ENCODE measurements at regions not wholly inside any gene's neighbourhood (a gene's known extent, or its start where the extent isn't known, plus 50 kb on each side); places are given as distances from the start of the nearest gene placed in this dataset.

DNA sequence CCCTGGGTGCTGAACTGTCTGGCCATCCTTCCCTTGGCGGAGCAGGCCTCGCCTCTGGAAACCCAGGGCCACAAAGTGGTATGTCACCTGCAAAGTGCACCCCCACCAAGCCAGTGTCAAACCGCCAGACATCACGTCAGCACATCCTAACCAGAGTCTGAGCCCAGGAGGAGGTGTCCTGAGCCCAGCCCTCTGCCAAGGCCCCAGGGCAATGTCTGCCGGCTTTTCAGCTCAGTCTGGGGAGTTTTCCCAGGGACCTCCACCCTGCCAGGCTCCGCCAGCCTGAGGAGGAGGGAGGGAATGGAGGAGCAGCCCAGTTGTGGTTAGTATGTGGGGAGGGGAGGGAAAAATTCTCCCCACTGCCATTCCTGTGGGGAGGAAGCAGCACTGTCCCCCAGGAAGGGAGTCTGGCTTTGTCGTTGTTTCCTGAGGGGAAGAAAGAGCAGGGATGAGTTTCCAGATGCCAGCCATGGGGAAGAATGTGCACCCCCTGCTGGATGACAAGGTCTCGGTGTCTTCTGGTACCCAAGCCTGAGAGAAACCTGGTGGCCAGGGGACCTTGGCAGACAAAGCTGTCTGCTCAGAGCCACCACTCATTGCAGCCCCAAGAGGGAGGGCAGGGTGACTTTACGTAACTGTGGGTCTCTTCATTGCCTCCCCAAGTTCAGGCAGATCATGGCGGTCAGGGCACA is 81.4 kb upstream of the CD82 start:
- H3K36me3 ChIP-seq: no peaks in the 10 kb centered on the region

DNA sequence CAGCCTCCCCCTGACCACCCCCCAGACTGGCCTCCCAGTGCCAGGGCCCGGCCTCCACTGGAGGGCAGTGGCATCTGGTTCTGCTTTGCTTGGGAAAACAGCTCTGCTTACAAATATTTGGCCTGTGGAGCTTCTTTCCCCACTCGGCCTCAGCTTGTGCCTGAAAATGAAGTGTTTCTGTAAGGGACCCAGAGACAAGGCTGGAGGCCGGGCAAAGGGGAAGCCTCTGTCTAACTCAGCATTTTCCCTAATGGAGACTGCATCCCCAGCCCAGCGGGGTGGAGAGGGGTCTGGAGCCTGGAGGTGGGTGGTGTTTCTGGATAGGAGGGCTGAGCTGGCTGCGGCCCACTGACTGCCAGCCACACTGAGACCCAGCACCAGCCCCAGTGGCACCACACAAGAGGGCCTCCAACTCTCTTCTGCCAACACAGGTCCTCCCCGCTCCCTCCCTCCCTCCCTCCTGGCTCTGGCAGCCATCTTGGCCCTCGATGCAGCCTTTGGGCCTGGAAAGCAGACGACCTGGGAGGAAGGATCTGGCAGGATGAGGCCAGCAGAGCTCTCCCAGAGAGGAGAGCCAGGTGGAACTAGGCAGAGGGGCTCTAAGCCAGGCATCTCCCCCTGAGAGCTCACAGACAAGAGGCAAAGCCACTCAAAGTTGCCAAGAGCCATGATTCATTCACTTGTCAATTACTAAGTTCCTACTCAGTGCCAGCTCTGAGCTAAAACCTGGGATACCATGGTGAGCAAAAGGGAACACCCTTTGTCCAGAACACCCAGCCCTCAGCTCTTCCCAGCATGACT is 77.1 kb upstream of the CD82 start:
- no peak for ATAC-seq
- no peak for DNase-seq
- Histone ChIP-seq H3K27ac (no peak overlapping the region), H3K27me3 (no peaks in the 10 kb centered on the region), H3K4me3 (no peak overlapping the region), H3K36me3 (no peaks in the 10 kb centered on the region), H3K4me1 (no peaks in the 10 kb centered on the region), H3K9me3 (no peaks in the 10 kb centered on the region)
- TF ChIP-seq, protein P1, sequence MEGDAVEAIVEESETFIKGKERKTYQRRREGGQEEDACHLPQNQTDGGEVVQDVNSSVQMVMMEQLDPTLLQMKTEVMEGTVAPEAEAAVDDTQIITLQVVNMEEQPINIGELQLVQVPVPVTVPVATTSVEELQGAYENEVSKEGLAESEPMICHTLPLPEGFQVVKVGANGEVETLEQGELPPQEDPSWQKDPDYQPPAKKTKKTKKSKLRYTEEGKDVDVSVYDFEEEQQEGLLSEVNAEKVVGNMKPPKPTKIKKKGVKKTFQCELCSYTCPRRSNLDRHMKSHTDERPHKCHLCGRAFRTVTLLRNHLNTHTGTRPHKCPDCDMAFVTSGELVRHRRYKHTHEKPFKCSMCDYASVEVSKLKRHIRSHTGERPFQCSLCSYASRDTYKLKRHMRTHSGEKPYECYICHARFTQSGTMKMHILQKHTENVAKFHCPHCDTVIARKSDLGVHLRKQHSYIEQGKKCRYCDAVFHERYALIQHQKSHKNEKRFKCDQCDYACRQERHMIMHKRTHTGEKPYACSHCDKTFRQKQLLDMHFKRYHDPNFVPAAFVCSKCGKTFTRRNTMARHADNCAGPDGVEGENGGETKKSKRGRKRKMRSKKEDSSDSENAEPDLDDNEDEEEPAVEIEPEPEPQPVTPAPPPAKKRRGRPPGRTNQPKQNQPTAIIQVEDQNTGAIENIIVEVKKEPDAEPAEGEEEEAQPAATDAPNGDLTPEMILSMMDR (IDR thresholded peaks at IDR 0.05): no peak
- no peak for TF ChIP-seq POLR2A (IDR thresholded peaks at IDR 0.05)
- intact Hi-C loops (cut with DNase I): loop anchor here in 1 of 2 donors (10.0 kb wide), 1 partner anchor 64 kb away; no protein-coding TSS in a partner anchor
- whole genome bisulfite sequencing (ENCODE audit: insufficient coverage, low coverage, low lambda C conversion rate, missing lambda C conversion rate): no CpG with 5 or more reads among the region's 8 CpGs

More for the DNA sequence above, 81.4 kb upstream of the CD82 start:
- Histone ChIP-seq H3K9me3 (no peaks in the 10 kb centered on the region), H3K27me3 (no peaks in the 10 kb centered on the region), H3K4me1 (no peaks in the 10 kb centered on the region), H3K27ac (no peak overlapping the region), H3K4me3 (no peak overlapping the region)
- intact Hi-C loops (cut with DNase I): loop anchor here in 1 of 2 donors (10.0 kb wide), 1 partner anchor 59 kb away; no protein-coding TSS in a partner anchor
- TF ChIP-seq, protein P1 (IDR thresholded peaks at IDR 0.05): peak in 3 of 4 donors; percentile 36 to 50 (median 42)
- TF ChIP-seq POLR2A (IDR thresholded peaks at IDR 0.05): no peak
- DNase-seq (no peak), ATAC-seq (peak; percentile 43 to 70 (median 60))
- 82% methylated on average over 7 of the region's 10 CpGs for WGBS (ENCODE audit: insufficient coverage, low coverage, low lambda C conversion rate, missing lambda C conversion rate)

DNA sequence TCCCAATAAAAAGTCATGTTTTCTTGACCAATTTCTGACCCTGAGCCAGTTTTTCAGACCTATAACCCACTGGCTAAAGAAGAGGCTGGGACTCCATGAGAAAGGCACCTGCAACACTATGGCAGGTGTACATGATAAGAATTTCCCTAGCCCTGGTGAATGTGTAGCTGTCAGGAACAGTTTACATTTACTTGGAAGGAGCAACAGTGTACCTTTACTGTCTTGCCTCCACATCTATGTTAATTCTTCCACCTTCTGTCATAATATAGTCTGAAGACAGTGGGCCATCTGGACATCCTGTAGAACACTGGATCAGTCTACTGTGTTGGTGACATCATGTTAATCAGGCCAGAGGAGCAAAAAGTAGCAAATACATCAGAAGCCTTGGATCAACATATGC is 72.1 kb upstream of the CD82 start:
- no peaks in the 10 kb centered on the region for H3K36me3 ChIP-seq
- ATAC-seq: no peak
- H3K4me1 ChIP-seq: no peaks in the 10 kb centered on the region
- intact Hi-C loops (cut with DNase I): no loop called here
- H3K27ac ChIP-seq: no peak overlapping the region
- H3K9me3 ChIP-seq: no peaks in the 10 kb centered on the region
- no peak for DNase-seq
- H3K4me3 ChIP-seq: no peak overlapping the region
- no peaks in the 10 kb centered on the region for H3K27me3 ChIP-seq
- no peak for TF ChIP-seq POLR2A (IDR thresholded peaks at IDR 0.05)
- TF ChIP-seq, protein P1 (IDR thresholded peaks at IDR 0.05): no peak

DNA sequence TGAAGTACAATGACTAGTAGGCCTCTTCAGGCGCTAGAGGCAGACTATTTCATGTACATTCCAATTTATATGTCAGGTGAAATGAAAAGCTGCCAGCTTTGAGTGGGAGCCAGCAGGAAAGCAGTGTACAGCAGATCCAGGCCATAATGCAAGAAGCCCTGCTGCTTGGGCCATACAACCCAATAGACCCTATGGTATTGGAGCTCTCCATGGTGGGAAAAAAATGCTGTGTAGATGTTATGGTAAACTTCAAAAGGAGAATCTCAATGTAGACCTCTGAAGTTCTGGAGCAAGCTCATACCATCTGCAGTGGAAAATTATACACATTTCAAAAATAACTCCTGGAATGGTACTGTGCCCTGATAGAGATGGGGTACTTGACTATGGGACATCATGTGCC is 71.5 kb upstream of the CD82 start:
- H3K27me3 ChIP-seq: no peaks in the 10 kb centered on the region
- no peak for TF ChIP-seq POLR2A (IDR thresholded peaks at IDR 0.05)
- TF ChIP-seq, protein P1 (IDR thresholded peaks at IDR 0.05): no peak
- no peak for ATAC-seq
- no peak overlapping the region for H3K27ac ChIP-seq
- H3K36me3 ChIP-seq: no peaks in the 10 kb centered on the region
- no CpG with 5 or more reads among the region's 1 CpG for WGBS (ENCODE audit: insufficient coverage, low coverage, low lambda C conversion rate, missing lambda C conversion rate)
- intact Hi-C loops (cut with DNase I): no loop called here
- no peaks in the 10 kb centered on the region for H3K4me1 ChIP-seq
- DNase-seq: no peak
- no peak overlapping the region for H3K4me3 ChIP-seq
- no peaks in the 10 kb centered on the region for H3K9me3 ChIP-seq

Data from right lobe of liver (tissue), 6 donors.